HEK293 (cell line): ENCODE measurements at regions not wholly inside any gene's neighbourhood (a gene's known extent, or its start where the extent isn't known, plus 50 kb on each side); places are given as distances from the start of the nearest gene placed in this dataset.

Source experiments
- CTCF ChIA-PET: fragments of 350-600 bp; formaldehyde crosslinking; extraction: SDS; loops from one replicate; lab custom pipeline; 2021; ENCODE audit warnings: antibody characterized with exemption; lab: Yijun Ruan, JAX
- POLR2A ChIA-PET: fragments of 300-600 bp; formaldehyde crosslinking; extraction: SDS; loops from one replicate; lab custom pipeline; 2020; ENCODE audit warnings: antibody characterized with exemption, inconsistent platforms; lab: Yijun Ruan, JAX
- H3K27ac ChIP-seq: fragments of 200-500 bp; sonication (Bioruptor generic); 2 replicates; pipeline ENCODE4 v1.5.1; 2014; ENCODE audit warnings: low read depth, low read length, control low read depth, inconsistent platforms; ENCODE audit errors: extremely low read depth
- H3K36me3 ChIP-seq, 2 experiments: fragments of 200-500 bp in 1 of 2; sonication (Bioruptor generic) in 1 of 2; 1 replicate in 1 of 2; 2 replicates in 1 of 2; pipeline ENCODE4 v1.5.1; 2014 to 2017; ENCODE audit warnings: inconsistent platforms in 2 of 2, low read length in 2 of 2; ENCODE audit not compliant: control insufficient read depth in 2 of 2, insufficient read depth in 1 of 2
- H3K4me1 ChIP-seq: fragments of 200-500 bp; sonication (Bioruptor generic); 2 replicates; pipeline ENCODE4 v1.5.1; 2014; ENCODE audit warnings: mild to moderate bottlenecking, low read length, inconsistent platforms; ENCODE audit not compliant: control insufficient read depth, insufficient read depth
- H3K4me3 ChIP-seq: 2 replicates; pipeline ENCODE4 v1.5.1; 2011; ENCODE audit warnings: low read depth, mild to moderate bottlenecking, control low read depth, low read length, moderate library complexity
- H3K9me3 ChIP-seq: fragments of 200-500 bp; sonication (Bioruptor generic); 2 replicates; pipeline ENCODE4 v1.5.1; 2014; ENCODE audit warnings: low read depth, low read length, inconsistent platforms; ENCODE audit not compliant: control insufficient read depth, insufficient read depth
- GFI1B ChIP-seq: fragments of 450-650 bp; formaldehyde crosslinking; IDR thresholded peaks from 2 replicates; pipeline ENCODE4 v1.5.1; 2016; ENCODE audit warnings: missing biosample characterization, missing genetic modification characterization
- GLIS2 ChIP-seq: fragments of 450-650 bp; formaldehyde crosslinking; IDR thresholded peaks from 2 replicates; pipeline ENCODE4 v1.5.1; 2016; ENCODE audit warnings: missing biosample characterization, missing genetic modification characterization
- IKZF3 ChIP-seq: fragments of 450-650 bp; IDR thresholded peaks from 2 replicates; pipeline ENCODE4 v1.5.0; 2018; ENCODE audit warnings: missing biosample characterization, mild to moderate bottlenecking, missing genetic modification characterization, moderate library complexity
- MYNN ChIP-seq: fragments of 450-650 bp; formaldehyde crosslinking; IDR thresholded peaks from 2 replicates; pipeline ENCODE4 v1.5.1; 2016; ENCODE audit warnings: missing biosample characterization, missing genetic modification characterization, borderline replicate concordance
- SP7 ChIP-seq: fragments of 450-650 bp; formaldehyde crosslinking; IDR thresholded peaks from 2 replicates; pipeline ENCODE4 v1.5.1; 2016; ENCODE audit warnings: missing biosample characterization, missing genetic modification characterization
- ZBTB17 ChIP-seq: fragments of 450-650 bp; formaldehyde crosslinking; IDR thresholded peaks from 2 replicates; pipeline ENCODE4 v1.5.1; 2016; ENCODE audit warnings: missing biosample characterization, missing genetic modification characterization
- ZBTB20 ChIP-seq: fragments of 450-650 bp; formaldehyde crosslinking; IDR thresholded peaks from 2 replicates; pipeline ENCODE4 v1.5.1; 2016; ENCODE audit warnings: missing biosample characterization, missing genetic modification characterization
- ZBTB48 ChIP-seq: fragments of 450-650 bp; formaldehyde crosslinking; IDR thresholded peaks from 2 replicates; pipeline ENCODE4 v1.5.1; 2016; ENCODE audit warnings: missing biosample characterization, missing genetic modification characterization
- ZNF138 ChIP-seq: fragments of 450-650 bp; formaldehyde crosslinking; IDR thresholded peaks from 2 replicates; pipeline ENCODE4 v1.5.1; 2016; ENCODE audit warnings: missing biosample characterization, missing genetic modification characterization, borderline replicate concordance
- ZNF146 ChIP-seq: fragments of 450-650 bp; formaldehyde crosslinking; IDR thresholded peaks from 2 replicates; pipeline ENCODE4 v1.5.1; 2016; ENCODE audit warnings: missing biosample characterization, missing genetic modification characterization
- ZNF302 ChIP-seq: fragments of 450-650 bp; formaldehyde crosslinking; IDR thresholded peaks from 2 replicates; pipeline ENCODE4 v1.5.1; 2016; ENCODE audit warnings: missing biosample characterization, missing genetic modification characterization, low read depth
- ZNF404 ChIP-seq: fragments of 450-650 bp; formaldehyde crosslinking; IDR thresholded peaks from 2 replicates; pipeline ENCODE4 v1.5.1; 2017; ENCODE audit warnings: missing biosample characterization, missing genetic modification characterization
- ZNF416 ChIP-seq: fragments of 450-650 bp; formaldehyde crosslinking; IDR thresholded peaks from 2 replicates; pipeline ENCODE4 v1.5.1; 2016; ENCODE audit warnings: missing biosample characterization, missing genetic modification characterization
- ZNF580 ChIP-seq: fragments of 450-650 bp; formaldehyde crosslinking; IDR thresholded peaks from 2 replicates; pipeline ENCODE4 v1.5.1; 2016; ENCODE audit warnings: missing biosample characterization, missing genetic modification characterization
- ZNF596 ChIP-seq: fragments of 450-650 bp; IDR thresholded peaks from 2 replicates; pipeline ENCODE4 v1.5.0; 2018; ENCODE audit warnings: missing biosample characterization, mild to moderate bottlenecking, missing genetic modification characterization, moderate library complexity
- ZNF626 ChIP-seq: fragments of 450-650 bp; sonication (Bioruptor Pico); formaldehyde crosslinking; IDR thresholded peaks from 2 replicates; pipeline ENCODE4 v1.5.1; 2018; ENCODE audit warnings: missing biosample characterization, missing genetic modification characterization, inconsistent platforms
- ZNF629 ChIP-seq: fragments of 450-650 bp; formaldehyde crosslinking; IDR thresholded peaks from 2 replicates; pipeline ENCODE4 v1.5.1; 2017; ENCODE audit warnings: missing biosample characterization, missing genetic modification characterization
- ZNF701 ChIP-seq: fragments of 450-650 bp; formaldehyde crosslinking; IDR thresholded peaks from 2 replicates; pipeline ENCODE4 v1.5.1; 2016; ENCODE audit warnings: missing biosample characterization, missing genetic modification characterization
- ZSCAN30 ChIP-seq: fragments of 450-650 bp; IDR thresholded peaks from 2 replicates; pipeline ENCODE4 v1.5.1; 2018; ENCODE audit warnings: missing biosample characterization, mild to moderate bottlenecking, missing genetic modification characterization, moderate library complexity
- TF ChIP-seq, protein P1 (sequence below): fragments of 450-650 bp; formaldehyde crosslinking; IDR thresholded peaks from 2 replicates; pipeline ENCODE4 v1.5.1; 2016; ENCODE audit warnings: missing biosample characterization, missing genetic modification characterization
- TF ChIP-seq, protein P2 (sequence below): fragments of 450-650 bp; IDR thresholded peaks from 2 replicates; pipeline ENCODE4 v1.5.1; 2018; ENCODE audit warnings: missing biosample characterization, mild to moderate bottlenecking, missing genetic modification characterization

DNA sequence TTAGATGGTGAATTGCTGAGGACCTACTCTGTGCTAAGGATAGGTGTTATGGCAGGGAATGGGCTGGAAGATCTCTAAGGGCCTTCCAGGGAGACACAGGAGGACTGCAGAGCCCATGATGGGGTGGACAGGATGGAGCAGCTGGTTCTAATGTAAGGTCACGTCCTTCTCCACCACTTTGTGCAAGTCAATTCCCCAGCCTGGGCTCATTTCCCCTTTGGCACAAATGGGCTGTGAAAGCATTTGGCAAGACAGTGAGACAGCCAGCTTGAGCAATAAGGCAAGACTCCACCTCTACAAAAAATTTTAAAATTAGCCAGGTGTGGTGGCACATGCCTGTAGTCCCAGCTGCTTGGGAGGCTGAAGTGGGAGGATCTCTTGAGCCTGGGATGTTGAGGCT lies 81.4 kb upstream of the THY1 start:
- CTCF ChIA-PET: interaction anchor here (1.1 kb wide), 1 partner anchor 9 kb away, joined by 5 read pairs; no protein-coding TSS in a partner anchor
- TF ChIP-seq ZBTB17 (tag by site-specific recombination) (no peak), ZSCAN30 (tag by site-specific recombination) (no peak), ZBTB48 (tag by site-specific recombination) (no peak)
- H3K27ac ChIP-seq: no peak overlapping the region

DNA sequence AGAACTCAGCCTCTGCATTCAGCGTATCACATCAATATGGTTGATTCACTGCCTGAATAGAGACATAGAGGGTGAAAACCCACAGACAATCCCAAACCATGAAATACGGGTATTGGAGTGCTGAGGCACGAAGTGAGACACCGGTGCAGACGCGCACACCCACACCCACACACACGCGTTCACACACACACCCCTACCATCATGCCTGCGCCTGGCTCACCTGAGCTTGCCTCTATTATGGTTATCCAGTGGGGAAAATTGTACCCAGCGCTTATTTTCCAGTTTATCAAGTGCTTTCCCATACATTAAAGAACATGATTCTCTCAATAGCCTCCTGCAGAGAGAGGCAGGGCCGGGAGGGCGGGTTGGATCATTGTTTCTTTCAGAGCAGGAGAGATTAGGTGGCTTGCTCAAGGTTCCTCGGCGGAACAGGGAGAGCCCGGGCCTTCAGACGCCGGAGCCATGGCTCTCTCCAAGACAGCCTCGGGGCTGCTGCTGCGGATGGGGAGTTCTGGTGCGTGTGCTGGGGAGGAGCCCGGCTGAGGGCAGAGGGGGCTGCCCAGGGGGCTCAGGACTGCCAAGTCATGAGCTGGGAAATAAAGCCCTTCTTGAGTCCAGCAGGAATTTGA lies 78.9 kb upstream of the THY1 start:
- POLR2A ChIA-PET: no interaction called here
- TF ChIP-seq ZNF626 (tag by site-specific recombination) (no peak), MYNN (no peak), IKZF3 (tag by site-specific recombination) (no peak), ZNF596 (tag by site-specific recombination) (no peak)

More for the DNA sequence above, 81.4 kb upstream of the THY1 start:
- Histone ChIP-seq H3K4me1 (no peaks in the 10 kb centered on the region), H3K9me3 (no peaks in the 10 kb centered on the region), H3K4me3 (no peak overlapping the region), H3K36me3 (no peaks in the 10 kb centered on the region)
- POLR2A ChIA-PET: no interaction called here

GRCh38 chr11:119497717-119498116 lies 74.7 kb upstream of the THY1 start:
- CTCF ChIA-PET: no interaction called here
- Histone ChIP-seq H3K9me3 (no peaks in the 10 kb centered on the region), H3K4me3 (no peak overlapping the region), H3K36me3 (no peaks in the 10 kb centered on the region), H3K27ac (no peak overlapping the region), H3K4me1 (no peaks in the 10 kb centered on the region)
- no peak for TF ChIP-seq ZNF416 (tag by site-specific recombination)
- TF ChIP-seq ZNF701 (tag by site-specific recombination): no peak
- TF ChIP-seq GFI1B: no peak
- no peak for TF ChIP-seq SP7 (tag by site-specific recombination)
- TF ChIP-seq ZNF629 (tag by site-specific recombination): no peak
- no peak for TF ChIP-seq ZSCAN30 (tag by site-specific recombination)
- TF ChIP-seq, protein P1, sequence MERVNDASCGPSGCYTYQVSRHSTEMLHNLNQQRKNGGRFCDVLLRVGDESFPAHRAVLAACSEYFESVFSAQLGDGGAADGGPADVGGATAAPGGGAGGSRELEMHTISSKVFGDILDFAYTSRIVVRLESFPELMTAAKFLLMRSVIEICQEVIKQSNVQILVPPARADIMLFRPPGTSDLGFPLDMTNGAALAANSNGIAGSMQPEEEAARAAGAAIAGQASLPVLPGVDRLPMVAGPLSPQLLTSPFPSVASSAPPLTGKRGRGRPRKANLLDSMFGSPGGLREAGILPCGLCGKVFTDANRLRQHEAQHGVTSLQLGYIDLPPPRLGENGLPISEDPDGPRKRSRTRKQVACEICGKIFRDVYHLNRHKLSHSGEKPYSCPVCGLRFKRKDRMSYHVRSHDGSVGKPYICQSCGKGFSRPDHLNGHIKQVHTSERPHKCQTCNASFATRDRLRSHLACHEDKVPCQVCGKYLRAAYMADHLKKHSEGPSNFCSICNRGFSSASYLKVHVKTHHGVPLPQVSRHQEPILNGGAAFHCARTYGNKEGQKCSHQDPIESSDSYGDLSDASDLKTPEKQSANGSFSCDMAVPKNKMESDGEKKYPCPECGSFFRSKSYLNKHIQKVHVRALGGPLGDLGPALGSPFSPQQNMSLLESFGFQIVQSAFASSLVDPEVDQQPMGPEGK (tag by site-specific recombination): no peak
- TF ChIP-seq ZNF596 (tag by site-specific recombination): no peak
- TF ChIP-seq GLIS2: no peak
- TF ChIP-seq ZNF580: no peak
- POLR2A ChIA-PET: no interaction called here

More for the DNA sequence above, 78.9 kb upstream of the THY1 start:
- Histone ChIP-seq H3K36me3 (no peaks in the 10 kb centered on the region), H3K9me3 (no peaks in the 10 kb centered on the region), H3K4me3 (no peak overlapping the region), H3K27ac (no peak overlapping the region), H3K4me1 (no peaks in the 10 kb centered on the region)
- CTCF ChIA-PET: no interaction called here

GRCh38 chr11:119496997-119497396 lies 74.0 kb upstream of the THY1 start:
- TF ChIP-seq, protein P2, sequence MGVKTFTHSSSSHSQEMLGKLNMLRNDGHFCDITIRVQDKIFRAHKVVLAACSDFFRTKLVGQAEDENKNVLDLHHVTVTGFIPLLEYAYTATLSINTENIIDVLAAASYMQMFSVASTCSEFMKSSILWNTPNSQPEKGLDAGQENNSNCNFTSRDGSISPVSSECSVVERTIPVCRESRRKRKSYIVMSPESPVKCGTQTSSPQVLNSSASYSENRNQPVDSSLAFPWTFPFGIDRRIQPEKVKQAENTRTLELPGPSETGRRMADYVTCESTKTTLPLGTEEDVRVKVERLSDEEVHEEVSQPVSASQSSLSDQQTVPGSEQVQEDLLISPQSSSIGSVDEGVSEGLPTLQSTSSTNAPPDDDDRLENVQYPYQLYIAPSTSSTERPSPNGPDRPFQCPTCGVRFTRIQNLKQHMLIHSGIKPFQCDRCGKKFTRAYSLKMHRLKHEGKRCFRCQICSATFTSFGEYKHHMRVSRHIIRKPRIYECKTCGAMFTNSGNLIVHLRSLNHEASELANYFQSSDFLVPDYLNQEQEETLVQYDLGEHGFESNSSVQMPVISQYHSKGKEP (tag by site-specific recombination): no peak
- TF ChIP-seq ZBTB20 (tag by site-specific recombination) (no peak), ZNF596 (tag by site-specific recombination) (no peak), ZNF302 (no peak), ZNF138 (no peak), ZNF404 (tag by site-specific recombination) (no peak), ZNF146 (no peak)
- ChIA-PET CTCF (no interaction called here), POLR2A (no interaction called here)
- Histone ChIP-seq H3K36me3 (no peaks in the 10 kb centered on the region), H3K4me1 (no peaks in the 10 kb centered on the region), H3K9me3 (no peaks in the 10 kb centered on the region), H3K4me3 (no peak overlapping the region), H3K27ac (no peak overlapping the region)
